22Rv1 (cell line): ENCODE measurements at regions not wholly inside any gene's neighbourhood (a gene's known extent, or its start where the extent isn't known, plus 50 kb on each side); places are given as distances from the start of the nearest gene placed in this dataset.

Source experiments
- H3K27ac ChIP-seq: fragments of 450-650 bp; 2 replicates; pipeline ENCODE4 v1.5.1; 2017
- CTCF ChIP-seq: fragments of 450-650 bp; IDR thresholded peaks from 2 replicates; pipeline ENCODE4 v1.5.1; 2017; ENCODE audit warnings: mild to moderate bottlenecking
- ZFX ChIP-seq: fragments of 450-650 bp; IDR thresholded peaks from 2 replicates; pipeline ENCODE4 v1.6.1; 2017; ENCODE audit warnings: antibody characterized with exemption, borderline replicate concordance

DNA sequence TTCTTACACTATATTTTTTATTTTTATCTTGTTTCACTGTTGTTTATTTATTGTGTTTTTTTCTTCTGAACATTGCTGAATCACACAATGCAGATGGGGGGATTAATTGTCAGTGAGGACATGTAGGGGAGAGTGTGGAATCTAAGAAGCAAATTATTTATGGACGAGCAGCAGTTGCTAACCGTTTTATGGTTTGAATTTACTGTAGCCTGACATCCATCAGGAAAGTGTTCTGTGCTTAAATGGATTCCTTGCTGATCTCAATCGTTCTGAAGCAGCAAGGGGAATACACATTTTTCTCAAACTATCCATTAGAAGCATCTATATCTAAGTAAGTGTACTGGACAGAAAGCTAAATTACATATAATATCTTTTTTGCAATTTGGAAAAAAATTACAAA lies 119.5 kb downstream of the CD8B2 start:
- H3K27ac ChIP-seq = no peak overlapping the region
- TF ChIP-seq ZFX (no peak), CTCF (no peak)

DNA sequence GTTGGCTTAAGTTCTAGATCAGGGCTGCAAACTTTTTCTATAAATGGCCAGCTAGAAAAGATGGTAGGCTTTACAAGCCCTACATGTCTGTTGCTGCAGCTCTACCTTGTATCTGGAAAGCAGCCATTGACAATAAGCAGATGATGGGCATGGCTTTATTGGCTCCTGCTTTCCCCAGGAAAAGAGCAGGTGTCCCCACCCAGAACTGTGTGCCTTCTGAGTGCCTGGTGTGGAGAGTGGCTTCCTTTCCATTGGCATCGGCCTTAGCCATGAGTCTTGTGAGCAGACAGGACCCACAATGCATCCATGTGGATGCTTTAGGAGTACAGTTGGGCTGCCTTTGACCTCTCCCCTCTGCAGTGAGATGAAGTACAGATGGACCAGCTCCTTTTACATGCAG lies 120.2 kb downstream of the CD8B2 start:
- no peak overlapping the region for H3K27ac ChIP-seq
- TF ChIP-seq ZFX (no peak), CTCF (no peak)

DNA sequence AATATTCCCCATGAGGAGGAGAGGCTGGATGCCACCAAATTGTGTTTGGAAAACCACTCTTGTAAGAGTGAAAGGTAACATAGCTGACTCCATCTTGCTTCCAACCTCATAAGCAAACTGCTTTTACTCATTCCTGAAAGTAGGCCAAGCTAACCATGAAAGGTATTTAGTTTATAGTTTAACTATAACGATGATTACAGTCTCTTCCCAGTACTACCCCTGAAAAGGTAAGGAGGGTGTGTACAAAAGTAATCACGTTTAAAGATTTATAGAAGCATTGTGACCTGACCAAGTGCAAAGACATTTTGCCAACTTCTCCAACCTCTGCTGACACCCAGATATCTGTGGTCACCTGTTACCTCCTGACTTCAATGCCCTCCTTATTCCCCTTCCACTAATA lies 122.6 kb downstream of the CD8B2 start:
- H3K27ac ChIP-seq = no peak overlapping the region
- TF ChIP-seq CTCF = no peak
- TF ChIP-seq ZFX = no peak

GRCh38 chr2:106614511-106615291 lies 127.5 kb downstream of the CD8B2 start:
- TF ChIP-seq CTCF = no peak
- no peak for TF ChIP-seq ZFX
- H3K27ac ChIP-seq = no peak overlapping the region

- no peak for TF ChIP-seq CTCF
- no peak for TF ChIP-seq ZFX
Measured at GRCh38 chr2:106618614-106619013, 131.4 kb downstream of the CD8B2 start.

GRCh38 chr2:106623456-106623855 lies 136.3 kb downstream of the CD8B2 start:
- TF ChIP-seq CTCF = no peak

More at GRCh38 chr2:106618614-106619013, 131.4 kb downstream of the CD8B2 start:
- no peak overlapping the region for H3K27ac ChIP-seq

GRCh38 chr2:106624787-106625380 lies 137.7 kb downstream of the CD8B2 start:
- TF ChIP-seq ZFX = no peak
- TF ChIP-seq CTCF = no peak
- no peak overlapping the region for H3K27ac ChIP-seq

More at GRCh38 chr2:106623456-106623855, 136.3 kb downstream of the CD8B2 start:
- no peak overlapping the region for H3K27ac ChIP-seq
